ENCODE measurements at regions not wholly inside any gene's neighbourhood (a gene's known extent, or its start where the extent isn't known, plus 50 kb on each side); places are given as distances from the start of the nearest gene placed in this dataset.

- no peak for DNase-seq
Measured at GRCh38 chr21:41651830-41652229, 115.0 kb downstream of the RIPK4 start.

- no peak for DNase-seq
Measured at GRCh38 chr21:41651406-41651805, 115.4 kb downstream of the RIPK4 start.

- no peak for DNase-seq
Measured at GRCh38 chr21:41650526-41651145, 116.2 kb downstream of the RIPK4 start.

GRCh38 chr21:41648591-41649031 lies 118.2 kb downstream of the RIPK4 start:
- DNase-seq: no peak

- DNase-seq: no peak
Measured at GRCh38 chr21:41647806-41648561, 118.9 kb downstream of the RIPK4 start.

- DNase-seq: no peak
Measured at GRCh38 chr21:41643246-41643966, 123.4 kb downstream of the RIPK4 start.

- DNase-seq: no peak
Measured at GRCh38 chr21:41641821-41642701, 124.8 kb downstream of the RIPK4 start.

GRCh38 chr21:41641510-41641815 lies 125.4 kb downstream of the RIPK4 start:
- DNase-seq: no peak

- DNase-seq: no peak
Measured at GRCh38 chr21:41640748-41641509, 125.9 kb downstream of the RIPK4 start.

- DNase-seq: no peak
Measured at GRCh38 chr21:41639766-41640165, 127.1 kb downstream of the RIPK4 start.

- DNase-seq: no peak
Measured at GRCh38 chr21:41639336-41639735, 127.5 kb downstream of the RIPK4 start.

GRCh38 chr21:41638201-41638790 lies 128.6 kb downstream of the RIPK4 start:
- no peak for DNase-seq

GRCh38 chr21:41636636-41637630 lies 129.0 kb upstream of the TMPRSS2 start:
- no peak for DNase-seq

- DNase-seq: no peak
Measured at GRCh38 chr21:41635874-41636273, 127.9 kb upstream of the TMPRSS2 start.

GRCh38 chr21:41634858-41635257 lies 126.9 kb upstream of the TMPRSS2 start:
- DNase-seq: no peak

GRCh38 chr21:41634211-41634694 lies 126.3 kb upstream of the TMPRSS2 start:
- DNase-seq: no peak

- no peak for DNase-seq
Measured at GRCh38 chr21:41633627-41634026, 125.7 kb upstream of the TMPRSS2 start.

- DNase-seq: no peak
Measured at GRCh38 chr21:41632748-41633475, 125.0 kb upstream of the TMPRSS2 start.

- no peak for DNase-seq
Measured at GRCh38 chr21:41631564-41632461, 123.9 kb upstream of the TMPRSS2 start.

All from stimulated activated CD8-positive, alpha-beta memory T cell treated with anti-CD3 and anti-CD28 coated beads, Interleukin-4, amount 100 ng/mL, for 48 hours (primary cell).